Naive thymus-derived CD4-positive, alpha-beta T cell (primary cell): ENCODE measurements at regions not wholly inside any gene's neighbourhood (a gene's known extent, or its start where the extent isn't known, plus 50 kb on each side); places are given as distances from the start of the nearest gene placed in this dataset.

Experiments
- ATAC-seq: fragments of 150-1000 bp; cut with Tn5 transposase; 2 replicates; pipeline ENCODE4 v1.10.0; 2021; ENCODE audit warnings: mild to moderate bottlenecking, moderate library complexity
- CTCF ChIA-PET: fragments of 350-600 bp; sonication (Branson Sonifier 250); formaldehyde crosslinking; loops from one replicate; lab custom pipeline; 2021; ENCODE audit warnings: antibody characterized with exemption; lab: Charles Lee
- POLR2A ChIA-PET: fragments of 350-600 bp; sonication (Branson Sonifier 250); formaldehyde crosslinking; loops from one replicate; lab custom pipeline; 2021; ENCODE audit warnings: antibody characterized with exemption, inconsistent platforms; lab: Charles Lee
- DNase-seq, 9 donors: peaks; one replicate each; pipeline versions ENCODE4 v3.0.0 to v3.0.0-alpha.2; 2020 to 2022; ENCODE audit warnings: mixed read lengths in 1 of 9
- H3K27ac ChIP-seq: one replicate; pipeline ENCODE4 v1.7.0; 2013; ENCODE audit warnings: mild to moderate bottlenecking, low read depth, low read length, moderate library complexity
- H3K27me3 ChIP-seq, 2 donors: one replicate each; pipeline ENCODE4 v1.7.0; 2013; ENCODE audit warnings: low read length in 2 of 2, mild to moderate bottlenecking in 2 of 2, moderate library complexity in 2 of 2; ENCODE audit not compliant: control insufficient read depth in 2 of 2, insufficient read depth in 2 of 2
- H3K36me3 ChIP-seq, 3 experiments: 1 replicate in 2 of 3; 2 replicates in 1 of 3; pipeline ENCODE4 v1.7.0; 2013; ENCODE audit warnings: low read length in 3 of 3, mild to moderate bottlenecking in 3 of 3, moderate library complexity in 1 of 3; ENCODE audit not compliant: insufficient read depth in 3 of 3, control insufficient read depth in 2 of 3
- H3K4me1 ChIP-seq, 2 donors: one replicate each; pipeline ENCODE4 v1.7.0; 2013; ENCODE audit warnings: low read length in 2 of 2, mild to moderate bottlenecking in 2 of 2, moderate library complexity in 1 of 2; ENCODE audit not compliant: control insufficient read depth in 2 of 2, insufficient read depth in 2 of 2
- H3K4me3 ChIP-seq: 2 replicates; pipeline ENCODE4 v1.7.0; 2013; ENCODE audit warnings: mild to moderate bottlenecking, low read length
- H3K9me3 ChIP-seq, 3 experiments: 1 replicate in 2 of 3; 2 replicates in 1 of 3; pipeline ENCODE4 v1.7.0; 2013; ENCODE audit warnings: low read length in 3 of 3; ENCODE audit not compliant: control insufficient read depth in 2 of 3
- H3K27ac Mint-ChIP-seq, 9 donors: one replicate each; pipeline ENCODE4 v1.8.0; 2020 to 2022; ENCODE audit warnings: mixed read lengths in 9 of 9, mild to moderate bottlenecking in 8 of 9, moderate library complexity in 5 of 9, inconsistent platforms in 2 of 9
- H3K27me3 Mint-ChIP-seq, 5 donors: one replicate each; pipeline ENCODE4 v1.8.0; 2021 to 2022; ENCODE audit warnings: mixed read lengths in 5 of 5, mild to moderate bottlenecking in 1 of 5
- H3K36me3 Mint-ChIP-seq, 5 donors: one replicate each; pipeline ENCODE4 v1.8.0; 2020 to 2022; ENCODE audit warnings: mixed read lengths in 5 of 5, mild to moderate bottlenecking in 3 of 5, inconsistent platforms in 1 of 5
- H3K4me1 Mint-ChIP-seq, 7 donors: one replicate each; pipeline ENCODE4 v1.8.0; 2020 to 2022; ENCODE audit warnings: mixed read lengths in 7 of 7, mild to moderate bottlenecking in 3 of 7, inconsistent platforms in 1 of 7
- H3K4me3 Mint-ChIP-seq, 10 donors: one replicate each; pipeline ENCODE4 v1.8.0; 2020 to 2022; ENCODE audit warnings: mild to moderate bottlenecking in 10 of 10, mixed read lengths in 10 of 10, moderate library complexity in 6 of 10, inconsistent platforms in 2 of 10
- H3K9me3 Mint-ChIP-seq, 11 donors: one replicate each; pipeline ENCODE4 v1.8.0; 2020 to 2022; ENCODE audit warnings: mixed read lengths in 11 of 11, mild to moderate bottlenecking in 4 of 11, inconsistent platforms in 1 of 11, moderate library complexity in 1 of 11
- intact Hi-C, 2 donors: fragments of 100-400 bp; cut with micrococcal nuclease; formaldehyde crosslinking; loops; one replicate each; pipeline ENCODE4 v1.15.1; 2023

DNA sequence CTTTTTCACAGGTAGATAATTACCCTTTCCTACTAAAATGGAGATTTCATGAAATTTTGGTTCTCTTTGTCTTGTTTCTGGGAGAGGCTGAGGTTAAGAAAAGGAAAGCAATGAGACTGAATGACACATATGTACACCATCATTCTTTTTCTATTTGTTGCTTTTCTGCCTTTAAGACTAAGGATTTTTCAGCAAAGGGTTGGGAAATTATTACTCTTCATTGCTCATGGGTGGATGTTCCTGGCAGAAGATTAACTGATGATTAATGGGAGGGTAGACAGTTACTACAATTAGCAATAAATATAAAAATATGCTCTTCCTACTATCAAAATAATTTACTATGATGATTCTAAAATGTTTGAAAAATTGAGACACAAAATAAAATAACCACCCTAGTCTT lies 316.5 kb upstream of the USP24 start:
- POLR2A ChIA-PET: no interaction called here

DNA sequence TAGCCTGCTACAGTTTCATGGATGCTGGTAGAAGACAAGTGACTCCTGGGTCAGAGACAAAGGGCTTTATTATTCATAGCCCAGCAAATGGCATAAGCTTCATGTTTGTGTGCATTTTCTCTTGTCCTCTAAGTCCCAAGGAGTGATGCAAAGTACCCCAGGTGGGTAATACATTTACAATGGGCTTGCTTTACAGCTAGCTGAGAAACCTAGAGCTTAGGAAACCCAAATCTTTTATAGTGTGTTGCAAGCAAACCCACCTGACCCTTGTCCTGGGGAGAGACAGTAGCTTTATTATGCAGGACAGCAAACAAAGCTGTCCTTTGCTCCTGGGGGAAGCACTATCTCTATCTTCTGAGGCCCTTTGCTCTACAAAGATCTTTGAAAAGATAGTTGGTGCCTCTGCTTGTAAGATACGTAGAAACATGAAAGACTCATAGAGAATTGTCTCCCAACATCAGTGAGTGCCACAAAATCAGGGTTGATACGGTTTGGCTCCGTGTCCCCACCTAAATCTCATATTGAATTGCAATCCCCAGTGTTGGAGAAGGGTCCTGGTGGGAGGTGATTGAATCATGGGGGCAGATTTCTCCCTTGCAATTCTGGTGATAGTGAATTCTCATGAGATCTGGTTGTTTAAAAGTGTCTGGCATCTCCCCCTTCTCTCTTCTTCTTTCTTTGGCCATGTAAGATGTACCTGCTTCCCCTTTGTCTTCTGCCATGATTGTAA lies 315.8 kb upstream of the USP24 start:
- Histone ChIP-seq H3K27me3 (no peaks in the 10 kb centered on the region), H3K27ac (no peak overlapping the region), H3K36me3 (no peaks in the 10 kb centered on the region), H3K4me3 (no peak overlapping the region), H3K9me3 (no peaks in the 10 kb centered on the region), H3K4me1 (no peaks in the 10 kb centered on the region)
- Mint-ChIP-seq H3K4me1 (peaks cover 0 to 4% (median 0%) of the 10 kb centered on the region in 7 donors), H3K36me3 (no peaks in the 10 kb centered on the region), H3K4me3 (no peak overlapping the region), H3K9me3 (no peaks in the 10 kb centered on the region), H3K27me3 (peaks cover 3 to 24% (median 16%) of the 10 kb centered on the region in 5 donors), H3K27ac (no peak overlapping the region)
- no peak for ATAC-seq
- CTCF ChIA-PET: no interaction called here
- POLR2A ChIA-PET: no interaction called here
- intact Hi-C loops: no loop called here
- no peak for DNase-seq

More for the DNA sequence above, 316.5 kb upstream of the USP24 start:
- peaks cover 0 to 5% (median 0%) of the 10 kb centered on the region in 7 donors for H3K4me1 Mint-ChIP-seq
- peaks cover 3 to 24% (median 16%) of the 10 kb centered on the region in 5 donors for H3K27me3 Mint-ChIP-seq
- Histone ChIP-seq H3K9me3 (no peaks in the 10 kb centered on the region), H3K27me3 (no peaks in the 10 kb centered on the region), H3K27ac (no peak overlapping the region), H3K4me3 (no peak overlapping the region), H3K36me3 (no peaks in the 10 kb centered on the region), H3K4me1 (no peaks in the 10 kb centered on the region)
- no peak overlapping the region for H3K27ac Mint-ChIP-seq
- H3K9me3 Mint-ChIP-seq: no peaks in the 10 kb centered on the region
- no peak for DNase-seq
- intact Hi-C loops: no loop called here
- no peak for ATAC-seq
- CTCF ChIA-PET: no interaction called here
- H3K4me3 Mint-ChIP-seq: no peak overlapping the region
- H3K36me3 Mint-ChIP-seq: no peaks in the 10 kb centered on the region

DNA sequence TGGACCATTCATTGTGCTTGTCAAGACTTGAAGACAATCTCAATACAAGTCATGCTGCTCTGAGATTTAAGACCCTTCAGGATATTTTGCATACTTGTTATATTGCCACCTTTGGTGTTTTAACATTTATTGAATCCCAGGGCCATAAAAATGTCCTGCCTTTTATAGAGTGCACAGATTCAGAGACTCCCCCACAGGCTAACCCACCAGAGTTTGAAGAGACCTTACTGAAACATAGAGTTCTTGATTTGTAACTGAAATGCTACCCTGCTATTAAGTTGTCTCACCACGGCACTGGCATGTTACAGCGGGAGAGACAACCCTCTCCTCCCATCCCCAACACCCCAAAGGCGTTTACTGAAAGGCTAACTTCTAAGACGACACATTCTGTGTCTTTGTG lies 313.9 kb upstream of the USP24 start:
- H3K9me3 Mint-ChIP-seq: no peaks in the 10 kb centered on the region
- H3K9me3 ChIP-seq: no peaks in the 10 kb centered on the region
- no peak overlapping the region for H3K27ac Mint-ChIP-seq
- no peaks in the 10 kb centered on the region for H3K27me3 ChIP-seq
- no peak overlapping the region for H3K4me3 ChIP-seq
- ChIA-PET POLR2A (no interaction called here), CTCF (no interaction called here)
- no peak overlapping the region for H3K4me3 Mint-ChIP-seq
- H3K27me3 Mint-ChIP-seq: peaks cover 3 to 24% (median 16%) of the 10 kb centered on the region in 5 donors
- ATAC-seq (no peak), DNase-seq (no peak)
- no peaks in the 10 kb centered on the region for H3K36me3 Mint-ChIP-seq
- H3K4me1 ChIP-seq: no peaks in the 10 kb centered on the region
- no peaks in the 10 kb centered on the region for H3K36me3 ChIP-seq
- intact Hi-C loops: no loop called here
- H3K27ac ChIP-seq: no peak overlapping the region
- peaks cover 0 to 4% (median 0%) of the 10 kb centered on the region in 7 donors for H3K4me1 Mint-ChIP-seq

DNA sequence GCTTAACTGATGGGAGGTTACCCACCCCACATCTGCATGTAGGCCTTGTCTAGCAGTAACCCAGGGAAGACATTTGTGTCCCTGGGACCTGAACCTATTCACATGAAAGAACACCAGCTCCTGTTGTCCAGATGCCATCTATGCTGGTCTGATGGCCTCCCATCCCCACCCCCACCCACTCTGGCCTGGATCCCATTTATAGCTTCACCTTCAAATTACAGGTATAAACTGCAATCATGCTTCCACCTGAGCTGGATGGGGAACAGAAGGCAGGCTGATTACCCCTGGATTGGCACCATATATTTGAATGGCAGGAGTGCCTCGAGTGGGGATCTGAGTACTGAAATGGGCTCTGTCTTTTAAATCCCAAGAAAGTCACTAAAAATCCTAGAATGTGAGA lies 312.7 kb upstream of the USP24 start:
- Histone ChIP-seq H3K4me3 (no peak overlapping the region), H3K9me3 (no peaks in the 10 kb centered on the region), H3K27ac (no peak overlapping the region), H3K36me3 (no peaks in the 10 kb centered on the region), H3K27me3 (no peaks in the 10 kb centered on the region), H3K4me1 (no peaks in the 10 kb centered on the region)
- DNase-seq: no peak
- ChIA-PET POLR2A (no interaction called here), CTCF (no interaction called here)
- no peak overlapping the region for H3K4me3 Mint-ChIP-seq
- no peak for ATAC-seq
- intact Hi-C loops: no loop called here
- no peaks in the 10 kb centered on the region for H3K36me3 Mint-ChIP-seq
- H3K27ac Mint-ChIP-seq: no peak overlapping the region
- H3K27me3 Mint-ChIP-seq: peaks cover 3 to 26% (median 19%) of the 10 kb centered on the region in 5 donors
- no peaks in the 10 kb centered on the region for H3K9me3 Mint-ChIP-seq
- peaks cover 0 to 4% (median 0%) of the 10 kb centered on the region in 7 donors for H3K4me1 Mint-ChIP-seq

DNA sequence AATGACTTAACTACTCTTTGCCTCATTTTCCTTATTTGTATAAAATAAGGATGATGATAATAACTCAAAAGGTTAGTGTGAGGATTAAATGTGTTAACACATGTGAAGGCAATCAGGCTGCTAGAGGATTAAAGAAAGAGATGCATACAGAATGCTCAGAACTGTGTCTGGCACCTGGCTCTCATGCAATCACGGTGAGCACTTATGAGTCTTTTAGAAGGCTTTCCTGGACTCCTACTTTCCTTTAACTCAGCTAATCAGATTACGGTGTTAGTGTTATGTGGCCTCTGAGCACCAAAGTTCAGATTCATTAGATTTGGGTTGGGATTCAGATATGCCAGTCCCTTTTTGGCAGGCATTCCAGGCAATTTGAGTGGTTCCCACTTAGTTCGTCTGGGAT lies 311.6 kb upstream of the USP24 start:
- Mint-ChIP-seq H3K27ac (no peak overlapping the region), H3K9me3 (no peaks in the 10 kb centered on the region), H3K4me1 (peaks cover 0 to 4% (median 0%) of the 10 kb centered on the region in 7 donors), H3K4me3 (no peak overlapping the region), H3K27me3 (peaks cover 3 to 26% (median 20%) of the 10 kb centered on the region in 5 donors), H3K36me3 (no peaks in the 10 kb centered on the region)
- no peak overlapping the region for H3K27ac ChIP-seq
- H3K4me1 ChIP-seq: no peaks in the 10 kb centered on the region
- H3K9me3 ChIP-seq: no peaks in the 10 kb centered on the region
- no peak overlapping the region for H3K4me3 ChIP-seq
- intact Hi-C loops: no loop called here
- no peak for ATAC-seq
- H3K36me3 ChIP-seq: no peaks in the 10 kb centered on the region
- DNase-seq: no peak
- POLR2A ChIA-PET: no interaction called here
- H3K27me3 ChIP-seq: no peaks in the 10 kb centered on the region
- CTCF ChIA-PET: no interaction called here

GRCh38 chr1:55524006-55524405 lies 308.8 kb upstream of the USP24 start:
- H3K4me1 ChIP-seq: no peaks in the 10 kb centered on the region
- ATAC-seq (no peak), DNase-seq (no peak)
- H3K4me3 ChIP-seq: no peak overlapping the region
- Mint-ChIP-seq H3K27ac (no peak overlapping the region), H3K4me1 (peaks cover 0 to 4% (median 0%) of the 10 kb centered on the region in 7 donors), H3K4me3 (no peak overlapping the region), H3K27me3 (peaks cover 0 to 17% (median 6%) of the 10 kb centered on the region in 5 donors), H3K9me3 (no peaks in the 10 kb centered on the region), H3K36me3 (no peaks in the 10 kb centered on the region)
- CTCF ChIA-PET: no interaction called here
- POLR2A ChIA-PET: no interaction called here
- intact Hi-C loops: no loop called here
- no peaks in the 10 kb centered on the region for H3K36me3 ChIP-seq
- no peaks in the 10 kb centered on the region for H3K27me3 ChIP-seq
- H3K9me3 ChIP-seq: no peaks in the 10 kb centered on the region
- no peak overlapping the region for H3K27ac ChIP-seq

GRCh38 chr1:55522982-55523381 lies 307.8 kb upstream of the USP24 start:
- no peaks in the 10 kb centered on the region for H3K36me3 ChIP-seq
- no peak overlapping the region for H3K4me3 ChIP-seq
- Mint-ChIP-seq H3K36me3 (no peaks in the 10 kb centered on the region), H3K27me3 (peaks cover 0 to 15% (median 10%) of the 10 kb centered on the region in 5 donors), H3K4me3 (no peak overlapping the region), H3K9me3 (peaks cover 0 to 5% (median 0%) of the 10 kb centered on the region in 11 donors), H3K4me1 (peaks cover 0 to 1% (median 0%) of the 10 kb centered on the region in 7 donors), H3K27ac (no peak overlapping the region)
- intact Hi-C loops: no loop called here
- H3K27me3 ChIP-seq: no peaks in the 10 kb centered on the region
- DNase-seq (no peak), ATAC-seq (no peak)
- no peak overlapping the region for H3K27ac ChIP-seq
- CTCF ChIA-PET: no interaction called here
- POLR2A ChIA-PET: no interaction called here
- no peaks in the 10 kb centered on the region for H3K9me3 ChIP-seq
- H3K4me1 ChIP-seq: no peaks in the 10 kb centered on the region
